ENCODE measurements at regions not wholly inside any gene's neighbourhood (a gene's known extent, or its start where the extent isn't known, plus 50 kb on each side); places are given as distances from the start of the nearest gene placed in this dataset.

DNA sequence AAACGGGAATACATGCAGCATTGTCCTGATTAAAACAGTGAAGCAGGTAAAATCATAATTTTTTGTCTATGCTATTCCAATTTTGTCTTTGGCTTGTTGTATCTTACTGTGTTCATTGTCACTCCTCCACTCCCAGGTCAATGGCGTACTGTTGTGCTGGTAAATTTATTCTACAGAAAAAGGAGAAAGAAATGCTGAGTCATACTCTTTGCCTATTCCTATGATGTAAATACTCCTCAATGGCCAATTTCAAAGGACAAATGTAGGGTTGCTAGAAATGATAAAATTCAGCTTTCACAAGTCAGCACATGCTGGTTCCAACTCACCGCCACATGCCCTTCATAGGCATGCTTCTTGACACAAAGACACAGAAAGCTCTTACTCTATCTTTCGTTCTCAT, 694.4 kb upstream of the PCDH20 start:
- TF ChIP-seq FOXK2 (IDR thresholded peaks at IDR 0.05): no peak
- no peak for TF ChIP-seq FOXM1 (IDR thresholded peaks at IDR 0.05; ENCODE audit: borderline replicate concordance)
- no peak for TF ChIP-seq NFRKB (IDR thresholded peaks at IDR 0.05)
- TF ChIP-seq CTBP1 (IDR thresholded peaks at IDR 0.05; ENCODE audit: borderline replicate concordance): no peak
- no peak for TF ChIP-seq L3MBTL2 (conservative IDR thresholded peaks at IDR 0.05)
- TF ChIP-seq BHLHE40 (IDR thresholded peaks at IDR 0.05; ENCODE audit: borderline replicate concordance): no peak
- no peak for TF ChIP-seq SP1 (IDR thresholded peaks at IDR 0.05)
- no peak for TF ChIP-seq ELF4 (IDR thresholded peaks at IDR 0.05)
- TF ChIP-seq LEF1 (IDR thresholded peaks at IDR 0.05; ENCODE audit: borderline replicate concordance): no peak
- TF ChIP-seq, protein P1, sequence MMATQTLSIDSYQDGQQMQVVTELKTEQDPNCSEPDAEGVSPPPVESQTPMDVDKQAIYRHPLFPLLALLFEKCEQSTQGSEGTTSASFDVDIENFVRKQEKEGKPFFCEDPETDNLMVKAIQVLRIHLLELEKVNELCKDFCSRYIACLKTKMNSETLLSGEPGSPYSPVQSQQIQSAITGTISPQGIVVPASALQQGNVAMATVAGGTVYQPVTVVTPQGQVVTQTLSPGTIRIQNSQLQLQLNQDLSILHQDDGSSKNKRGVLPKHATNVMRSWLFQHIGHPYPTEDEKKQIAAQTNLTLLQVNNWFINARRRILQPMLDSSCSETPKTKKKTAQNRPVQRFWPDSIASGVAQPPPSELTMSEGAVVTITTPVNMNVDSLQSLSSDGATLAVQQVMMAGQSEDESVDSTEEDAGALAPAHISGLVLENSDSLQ (IDR thresholded peaks at IDR 0.05): no peak
- TF ChIP-seq HDGF (IDR thresholded peaks at IDR 0.05; ENCODE audit: borderline replicate concordance): no peak
- TF ChIP-seq ZNF384 (IDR thresholded peaks at IDR 0.05): no peak

All from HEK293T (cell line).